Neural cell (in vitro differentiated cells): ENCODE measurements at regions not wholly inside any gene's neighbourhood (a gene's known extent, or its start where the extent isn't known, plus 50 kb on each side); places are given as distances from the start of the nearest gene placed in this dataset.

Source experiments
- CTCF ChIP-seq: fragments of 450-650 bp; IDR thresholded peaks from 2 replicates; pipeline ENCODE4 v1.5.1; 2014; ENCODE audit warnings: antibody characterized with exemption, mild to moderate bottlenecking, moderate library complexity; ENCODE audit not compliant: poor library complexity, severe bottlenecking
- EZH2 ChIP-seq: fragments of 200-600, 300-800 bp; shearing (Covaris generic), sonication (generic); IDR thresholded peaks from 2 replicates; pipeline ENCODE4 v1.6.1; 2014; ENCODE audit warnings: antibody characterized with exemption, low read length, borderline replicate concordance, mild to moderate bottlenecking; ENCODE audit not compliant: insufficient read depth, poor library complexity, severe bottlenecking
- POLR2AphosphoS5 ChIP-seq: IDR thresholded peaks from 2 replicates; pipeline ENCODE4 v1.6.1; 2012
- REST ChIP-seq: IDR thresholded peaks from 2 replicates; pipeline ENCODE4 v1.6.1; 2012; ENCODE audit warnings: borderline replicate concordance

- no peak for TF ChIP-seq CTCF
- no peak for TF ChIP-seq EZH2
- TF ChIP-seq REST, result no peak
- TF ChIP-seq POLR2AphosphoS5, result no peak
Measured at GRCh38 chr16:86227041-86227440, 283.3 kb upstream of the FOXF1 start.
